Retinal pigment epithelial cell (primary cell): ENCODE measurements at regions not wholly inside any gene's neighbourhood (a gene's known extent, or its start where the extent isn't known, plus 50 kb on each side); places are given as distances from the start of the nearest gene placed in this dataset.
A peak's percentile ranks its signal among the peaks of the same experiment; 100 is the strongest.

ENCODE experiments used
- DNase-seq: peaks from one replicate; pipeline ENCODE4 v3.0.0-alpha.2; 2010; ENCODE audit warnings: low read depth
- H3K4me3 ChIP-seq: 2 replicates; pipeline ENCODE4 v1.5.1; 2011; ENCODE audit warnings: mild to moderate bottlenecking, low read length, control low read depth, moderate library complexity
- CTCF ChIP-seq: conservative IDR thresholded peaks from 2 replicates; pipeline ENCODE4 v1.5.1; 2011; ENCODE audit warnings: low read depth, low read length, control low read depth, inconsistent platforms

DNA sequence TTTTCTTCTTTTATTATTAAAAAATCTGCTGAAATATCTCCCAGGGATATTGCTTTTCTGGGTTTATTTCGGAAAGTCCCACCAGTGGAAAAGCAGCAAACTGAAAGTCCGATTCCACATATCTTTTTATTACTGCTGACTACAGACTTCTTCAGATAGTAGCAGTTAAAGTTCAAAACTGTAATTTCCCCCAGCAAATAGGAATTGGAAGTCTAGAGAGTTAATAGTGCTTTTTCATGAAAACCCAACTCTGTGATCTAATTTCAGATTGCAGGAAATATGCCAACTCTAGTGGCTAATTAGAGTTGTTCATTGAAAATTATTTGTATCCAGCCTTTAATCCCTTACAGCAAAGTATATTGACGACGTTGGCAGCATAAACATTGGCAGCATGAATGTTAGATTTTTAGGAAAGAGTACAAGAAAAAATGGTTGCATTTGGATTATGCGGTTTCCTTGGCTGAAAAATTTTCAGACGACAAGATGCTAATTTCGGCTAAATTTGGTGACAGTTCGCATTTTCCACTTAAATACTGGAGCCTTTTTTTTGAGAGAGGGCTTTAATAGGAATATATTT lies 472.9 kb upstream of the CBLB start:
- TF ChIP-seq CTCF = no peak

GRCh38 chr3:106342386-106342785 lies 473.6 kb upstream of the CBLB start:
- TF ChIP-seq CTCF = no peak
- no peak overlapping the region for H3K4me3 ChIP-seq
- no peak for DNase-seq

More for the DNA sequence above, 472.9 kb upstream of the CBLB start:
- peak; percentile 56 for DNase-seq
- H3K4me3 ChIP-seq = no peak overlapping the region

DNA sequence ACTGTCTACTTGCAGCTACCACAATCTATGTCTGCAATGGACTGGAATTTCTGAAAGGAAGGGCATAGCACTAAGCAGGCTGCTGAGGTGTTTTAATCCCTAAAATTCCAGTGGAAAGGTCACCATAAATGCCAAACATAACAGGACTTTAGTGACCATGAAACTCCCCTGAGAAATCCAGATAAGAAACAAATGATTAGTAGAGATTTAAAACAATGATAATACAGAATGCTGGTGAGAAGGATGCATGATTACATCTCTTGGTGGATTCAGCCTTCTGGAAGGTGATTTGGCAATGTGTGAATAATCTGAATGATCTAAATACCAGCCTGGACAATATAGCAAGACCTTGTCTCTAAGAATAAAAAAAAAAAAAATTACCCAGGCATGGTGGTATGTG lies 475.0 kb upstream of the CBLB start:
- no peak for TF ChIP-seq CTCF
- no peak overlapping the region for H3K4me3 ChIP-seq
- DNase-seq = no peak

DNA sequence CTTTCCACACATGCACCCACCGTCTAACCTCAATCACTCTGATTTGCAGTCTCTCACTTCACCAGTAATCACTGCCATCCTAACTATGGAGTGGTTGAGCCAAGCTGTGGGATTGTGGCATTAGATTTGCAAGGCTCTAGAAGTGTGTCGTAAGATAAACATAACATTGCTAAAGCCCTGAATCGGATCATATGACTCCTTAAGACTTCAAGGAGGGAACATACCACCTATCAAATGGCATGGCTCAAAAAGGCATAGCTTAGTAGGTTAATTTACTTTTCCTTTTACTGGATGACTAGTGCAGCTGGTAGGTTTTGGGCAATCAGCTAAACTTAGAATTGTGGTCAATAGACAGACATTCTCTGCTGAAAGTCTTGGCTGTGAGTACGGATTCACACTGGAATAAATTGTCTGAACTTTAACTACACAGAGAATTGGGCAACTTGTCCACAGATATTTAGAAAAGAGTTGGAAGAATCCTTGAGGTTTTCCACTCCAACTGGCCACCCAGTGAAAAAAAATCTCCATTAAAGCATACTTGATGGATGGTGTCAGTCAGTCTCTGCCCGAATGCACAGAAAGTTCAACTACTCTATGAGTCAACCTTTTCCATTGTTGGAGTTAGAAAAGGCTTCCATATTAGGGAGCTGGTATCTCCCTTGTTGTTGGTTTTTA lies 476.7 kb upstream of the CBLB start:
- DNase-seq = peak; percentile 99
- no peak overlapping the region for H3K4me3 ChIP-seq
- no peak for TF ChIP-seq CTCF

- no peak overlapping the region for H3K4me3 ChIP-seq
- TF ChIP-seq CTCF = no peak
- DNase-seq = no peak
Observed at GRCh38 chr3:106347350-106347749, 478.5 kb upstream of the CBLB start.

- DNase-seq = no peak
- no peak for TF ChIP-seq CTCF
- H3K4me3 ChIP-seq = no peak overlapping the region
Observed at GRCh38 chr3:106348139-106348690, 479.4 kb upstream of the CBLB start.
